ENCODE measurements at regions not wholly inside any gene's neighbourhood (a gene's known extent, or its start where the extent isn't known, plus 50 kb on each side); places are given as distances from the start of the nearest gene placed in this dataset.

DNA sequence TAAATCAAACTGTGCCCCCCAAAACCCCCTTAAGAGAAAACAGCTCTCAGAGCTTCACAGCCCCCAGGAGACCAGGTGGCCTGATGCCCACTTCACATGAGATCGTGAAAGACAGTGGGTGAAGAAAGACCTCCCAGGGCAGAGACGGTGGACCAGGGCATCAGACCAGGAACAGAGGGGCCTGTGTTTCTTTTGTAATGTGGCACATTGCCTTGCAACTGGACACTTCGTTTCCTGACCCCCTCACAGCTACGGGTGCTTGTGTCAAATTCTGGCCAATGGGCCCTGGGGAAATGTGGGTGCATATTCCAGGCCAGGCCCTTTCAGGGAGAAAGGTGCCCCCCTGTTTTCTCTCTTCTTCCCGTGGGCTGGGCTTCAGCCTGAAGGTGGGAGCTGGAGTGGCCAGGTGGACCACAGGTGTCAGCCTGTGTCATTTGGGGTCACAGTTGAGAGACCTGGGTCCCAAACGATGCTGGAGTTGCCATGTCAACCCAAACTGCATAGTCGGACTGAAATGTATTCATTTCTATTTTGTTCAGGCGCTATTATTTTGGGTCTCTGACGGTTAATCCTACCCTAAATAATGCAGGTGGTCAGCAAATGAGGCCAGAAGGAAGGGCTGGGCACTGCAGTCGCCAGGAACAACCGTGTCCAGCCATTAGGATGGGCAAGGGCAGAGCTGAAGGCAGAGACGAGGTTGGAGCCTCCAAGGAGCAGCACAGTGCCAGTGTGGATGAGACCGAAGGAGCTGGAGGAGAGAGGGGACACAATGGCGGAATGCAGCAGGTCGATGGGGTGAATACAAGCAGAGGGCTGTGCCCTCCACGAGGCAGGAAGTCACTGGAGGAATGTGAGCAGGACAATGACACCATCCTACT, 338.2 kb downstream of the EIPR1 start:
- TF ChIP-seq, protein P1, sequence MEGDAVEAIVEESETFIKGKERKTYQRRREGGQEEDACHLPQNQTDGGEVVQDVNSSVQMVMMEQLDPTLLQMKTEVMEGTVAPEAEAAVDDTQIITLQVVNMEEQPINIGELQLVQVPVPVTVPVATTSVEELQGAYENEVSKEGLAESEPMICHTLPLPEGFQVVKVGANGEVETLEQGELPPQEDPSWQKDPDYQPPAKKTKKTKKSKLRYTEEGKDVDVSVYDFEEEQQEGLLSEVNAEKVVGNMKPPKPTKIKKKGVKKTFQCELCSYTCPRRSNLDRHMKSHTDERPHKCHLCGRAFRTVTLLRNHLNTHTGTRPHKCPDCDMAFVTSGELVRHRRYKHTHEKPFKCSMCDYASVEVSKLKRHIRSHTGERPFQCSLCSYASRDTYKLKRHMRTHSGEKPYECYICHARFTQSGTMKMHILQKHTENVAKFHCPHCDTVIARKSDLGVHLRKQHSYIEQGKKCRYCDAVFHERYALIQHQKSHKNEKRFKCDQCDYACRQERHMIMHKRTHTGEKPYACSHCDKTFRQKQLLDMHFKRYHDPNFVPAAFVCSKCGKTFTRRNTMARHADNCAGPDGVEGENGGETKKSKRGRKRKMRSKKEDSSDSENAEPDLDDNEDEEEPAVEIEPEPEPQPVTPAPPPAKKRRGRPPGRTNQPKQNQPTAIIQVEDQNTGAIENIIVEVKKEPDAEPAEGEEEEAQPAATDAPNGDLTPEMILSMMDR (IDR thresholded peaks at IDR 0.05; ENCODE audit: low read length) = no peak
- no peak for TF ChIP-seq EZH2 (IDR thresholded peaks at IDR 0.05; ENCODE audit: borderline replicate concordance, low read length)
